ENCODE measurements at regions not wholly inside any gene's neighbourhood (a gene's known extent, or its start where the extent isn't known, plus 50 kb on each side); places are given as distances from the start of the nearest gene placed in this dataset.

DNA sequence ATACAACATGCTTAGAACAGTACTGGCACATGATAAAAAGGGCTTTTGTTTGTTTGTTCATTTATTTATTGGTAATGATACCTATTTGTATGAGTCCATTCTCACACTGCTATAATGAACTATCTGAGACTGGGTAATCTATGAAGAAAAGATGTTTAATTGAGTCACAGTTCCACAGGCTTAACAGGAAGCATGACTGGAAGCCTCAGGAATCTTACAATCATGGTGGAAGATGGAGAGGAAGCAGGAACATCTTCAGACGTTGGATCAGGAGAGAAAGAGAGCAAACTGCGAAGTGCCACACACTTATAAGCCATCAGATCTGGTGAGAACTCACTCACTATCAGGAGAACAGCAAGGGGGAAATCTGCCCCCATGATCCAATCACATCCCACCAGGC, 847.7 kb downstream of the CDH18 start:
- TF ChIP-seq, protein P1, sequence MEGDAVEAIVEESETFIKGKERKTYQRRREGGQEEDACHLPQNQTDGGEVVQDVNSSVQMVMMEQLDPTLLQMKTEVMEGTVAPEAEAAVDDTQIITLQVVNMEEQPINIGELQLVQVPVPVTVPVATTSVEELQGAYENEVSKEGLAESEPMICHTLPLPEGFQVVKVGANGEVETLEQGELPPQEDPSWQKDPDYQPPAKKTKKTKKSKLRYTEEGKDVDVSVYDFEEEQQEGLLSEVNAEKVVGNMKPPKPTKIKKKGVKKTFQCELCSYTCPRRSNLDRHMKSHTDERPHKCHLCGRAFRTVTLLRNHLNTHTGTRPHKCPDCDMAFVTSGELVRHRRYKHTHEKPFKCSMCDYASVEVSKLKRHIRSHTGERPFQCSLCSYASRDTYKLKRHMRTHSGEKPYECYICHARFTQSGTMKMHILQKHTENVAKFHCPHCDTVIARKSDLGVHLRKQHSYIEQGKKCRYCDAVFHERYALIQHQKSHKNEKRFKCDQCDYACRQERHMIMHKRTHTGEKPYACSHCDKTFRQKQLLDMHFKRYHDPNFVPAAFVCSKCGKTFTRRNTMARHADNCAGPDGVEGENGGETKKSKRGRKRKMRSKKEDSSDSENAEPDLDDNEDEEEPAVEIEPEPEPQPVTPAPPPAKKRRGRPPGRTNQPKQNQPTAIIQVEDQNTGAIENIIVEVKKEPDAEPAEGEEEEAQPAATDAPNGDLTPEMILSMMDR (IDR thresholded peaks at IDR 0.05; ENCODE audit: low read depth, low read length, poor library complexity, severe bottlenecking), result no peak
- TF ChIP-seq EZH2phosphoT487 (IDR thresholded peaks at IDR 0.05; ENCODE audit: borderline replicate concordance, low read length), result no peak
